ENCODE measurements at regions not wholly inside any gene's neighbourhood (a gene's known extent, or its start where the extent isn't known, plus 50 kb on each side); places are given as distances from the start of the nearest gene placed in this dataset.

GRCh38 chr2:236679884-236680860 lies 110.5 kb downstream of the ACKR3 start:
- no peak for DNase-seq (ENCODE audit: extremely low spot score)
- CTCF ChIA-PET = no interaction called here
- POLR2A ChIA-PET = no interaction called here
- TF ChIP-seq TARDBP (IDR thresholded peaks at IDR 0.05) (no peak), FOXA1 (IDR thresholded peaks at IDR 0.05) (no peak), ZNF384 (IDR thresholded peaks at IDR 0.05) (no peak), FOXK2 (IDR thresholded peaks at IDR 0.05) (no peak), PKNOX1 (IDR thresholded peaks at IDR 0.05) (no peak)

DNA sequence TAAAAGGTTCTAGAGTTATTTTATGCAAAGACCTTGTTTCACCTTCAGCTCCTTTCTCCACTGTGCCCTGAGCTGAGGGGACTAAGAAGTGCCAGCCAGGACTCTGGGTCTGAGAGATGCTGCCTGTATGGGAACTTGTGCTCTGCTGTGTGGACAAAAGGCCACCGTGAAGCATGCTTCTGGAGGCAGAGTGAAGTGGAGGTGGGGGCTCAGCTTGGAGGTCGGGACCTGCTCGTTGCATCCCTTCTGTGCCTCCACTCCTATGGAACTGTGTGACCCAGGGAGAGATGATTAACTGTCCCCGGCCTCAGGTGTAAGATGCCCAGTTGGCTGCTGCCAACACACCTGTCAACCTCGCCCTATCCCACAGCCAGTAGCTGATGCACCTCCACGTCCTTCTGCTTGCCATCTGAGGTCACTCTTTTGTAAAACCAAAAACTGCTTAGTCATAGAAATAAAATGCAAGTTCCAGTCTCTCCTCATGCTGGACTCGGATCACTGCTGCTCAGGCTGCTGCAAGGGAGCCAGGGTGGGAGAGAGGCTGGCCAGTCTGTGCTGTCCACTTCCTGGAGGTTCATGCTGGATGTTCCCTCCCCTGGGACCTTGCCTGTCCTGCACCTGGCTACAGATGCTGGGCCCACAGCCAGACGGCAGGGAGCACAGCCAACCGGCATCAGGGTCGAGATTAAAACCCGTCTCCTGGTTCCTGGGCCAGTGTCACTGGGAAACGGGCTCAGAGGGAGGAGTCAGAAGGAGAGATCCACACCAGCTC lies 113.2 kb downstream of the ACKR3 start:
- no peak for TF ChIP-seq CTBP1 (IDR thresholded peaks at IDR 0.05; ENCODE audit: borderline replicate concordance)
- CTCF ChIA-PET = no interaction called here
- no peak for DNase-seq (ENCODE audit: extremely low spot score)
- POLR2A ChIA-PET = no interaction called here

- DNase-seq (ENCODE audit: extremely low spot score) = no peak
- ChIA-PET CTCF (no interaction called here), POLR2A (no interaction called here)
- TF ChIP-seq BHLHE40 (IDR thresholded peaks at IDR 0.05; ENCODE audit: borderline replicate concordance) = no peak
- TF ChIP-seq ZNF384 (IDR thresholded peaks at IDR 0.05) = no peak
- no peak for TF ChIP-seq LEF1 (IDR thresholded peaks at IDR 0.05; ENCODE audit: borderline replicate concordance)
- TF ChIP-seq HDGF (IDR thresholded peaks at IDR 0.05; ENCODE audit: borderline replicate concordance) = no peak
- no peak for TF ChIP-seq L3MBTL2 (conservative IDR thresholded peaks at IDR 0.05)
- no peak for TF ChIP-seq CTBP1 (IDR thresholded peaks at IDR 0.05; ENCODE audit: borderline replicate concordance)
- TF ChIP-seq FOXM1 (IDR thresholded peaks at IDR 0.05; ENCODE audit: borderline replicate concordance) = no peak
- no peak for TF ChIP-seq TARDBP (IDR thresholded peaks at IDR 0.05)
- no peak for TF ChIP-seq ELF4 (IDR thresholded peaks at IDR 0.05)
- no peak for TF ChIP-seq ARNT (IDR thresholded peaks at IDR 0.05)
- TF ChIP-seq FOXK2 (IDR thresholded peaks at IDR 0.05) = no peak
These were observed 115.1 kb downstream of the ACKR3 start for GRCh38 chr2:236684504-236685256.

DNA sequence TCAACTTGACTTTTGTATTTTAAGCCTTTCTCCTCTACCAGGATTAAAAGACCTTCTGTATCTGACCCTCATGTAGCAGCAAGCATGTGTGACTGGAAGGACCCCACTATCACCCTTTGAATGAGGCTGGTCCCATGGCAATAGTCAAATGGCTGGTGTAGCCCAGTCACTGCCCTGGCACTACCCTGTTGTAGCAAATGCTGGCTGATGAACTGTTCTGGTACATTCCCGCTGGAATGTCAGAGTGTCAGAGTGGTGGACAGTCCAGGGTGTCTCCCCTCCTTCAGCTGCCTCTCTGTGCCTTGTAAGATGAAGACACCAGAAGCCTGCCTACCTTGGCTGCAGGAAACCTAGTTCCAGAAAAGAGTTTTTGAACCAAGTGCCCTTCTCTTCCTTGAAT lies 115.7 kb downstream of the ACKR3 start:
- POLR2A ChIA-PET = no interaction called here
- CTCF ChIA-PET = no interaction called here
- DNase-seq (ENCODE audit: extremely low spot score) = no peak
- TF ChIP-seq LEF1 (IDR thresholded peaks at IDR 0.05; ENCODE audit: borderline replicate concordance) = no peak

GRCh38 chr2:236685979-236686520 lies 116.4 kb downstream of the ACKR3 start:
- DNase-seq (ENCODE audit: extremely low spot score) = no peak
- POLR2A ChIA-PET = no interaction called here
- CTCF ChIA-PET = no interaction called here
- TF ChIP-seq LEF1 (IDR thresholded peaks at IDR 0.05; ENCODE audit: borderline replicate concordance) (no peak), ZNF384 (IDR thresholded peaks at IDR 0.05) (no peak)

- TF ChIP-seq L3MBTL2 (conservative IDR thresholded peaks at IDR 0.05) = no peak
- TF ChIP-seq FOXA1 (IDR thresholded peaks at IDR 0.05) = no peak
- no peak for TF ChIP-seq CTBP1 (IDR thresholded peaks at IDR 0.05; ENCODE audit: borderline replicate concordance)
- TF ChIP-seq BHLHE40 (IDR thresholded peaks at IDR 0.05; ENCODE audit: borderline replicate concordance) = no peak
- no peak for TF ChIP-seq LEF1 (IDR thresholded peaks at IDR 0.05; ENCODE audit: borderline replicate concordance)
- TF ChIP-seq HDGF (IDR thresholded peaks at IDR 0.05; ENCODE audit: borderline replicate concordance) = no peak
- TF ChIP-seq NFRKB (IDR thresholded peaks at IDR 0.05) = no peak
- no peak for TF ChIP-seq ZNF384 (IDR thresholded peaks at IDR 0.05)
- TF ChIP-seq SUZ12 (IDR thresholded peaks at IDR 0.05) = no peak
- no peak for TF ChIP-seq ELF4 (IDR thresholded peaks at IDR 0.05)
- TF ChIP-seq SP1 (IDR thresholded peaks at IDR 0.05) = no peak
- no peak for TF ChIP-seq ARNT (IDR thresholded peaks at IDR 0.05)
- no peak for TF ChIP-seq PKNOX1 (IDR thresholded peaks at IDR 0.05)
- no peak for TF ChIP-seq FOXM1 (IDR thresholded peaks at IDR 0.05; ENCODE audit: borderline replicate concordance)
- TF ChIP-seq TARDBP (IDR thresholded peaks at IDR 0.05) = no peak
- CTCF ChIA-PET = no interaction called here
- DNase-seq (ENCODE audit: extremely low spot score) = no peak
- POLR2A ChIA-PET = no interaction called here
These were observed 116.9 kb downstream of the ACKR3 start for GRCh38 chr2:236686561-236686960.

Measured in HEK293T (cell line).